SK-N-SH treated with all-trans-retinoic acid at 6 μM for 48 hours (cell line): ENCODE measurements at regions not wholly inside any gene's neighbourhood (a gene's known extent, or its start where the extent isn't known, plus 50 kb on each side); places are given as distances from the start of the nearest gene placed in this dataset.

Experiments used
- ATAC-seq: fragments of 200-7000 bp; cut with Tn5 transposase; 3 replicates; pipeline ENCODE4 v1.9.1; 2020; ENCODE audit warnings: mild to moderate bottlenecking, moderate library complexity
- ARNTL ChIP-seq: fragments of 450-650 bp; formaldehyde crosslinking; IDR thresholded peaks from 2 replicates; pipeline ENCODE4 v1.5.0; 2020; ENCODE audit warnings: low read depth, mild to moderate bottlenecking, moderate library complexity, borderline replicate concordance
- BACH2 ChIP-seq: fragments of 250-450 bp; sonication (Bioruptor Pico); IDR thresholded peaks from 2 replicates; pipeline ENCODE4 v1.9.0; 2021; ENCODE audit warnings: mild to moderate bottlenecking, borderline replicate concordance
- CSDC2 ChIP-seq: fragments of 250-450 bp; sonication (Bioruptor Pico); IDR thresholded peaks from 2 replicates; pipeline ENCODE4 v1.5.0; 2020; ENCODE audit warnings: mild to moderate bottlenecking, moderate library complexity
- ESRRG ChIP-seq: fragments of 250-450 bp; sonication (Bioruptor Pico); IDR thresholded peaks from 2 replicates; pipeline ENCODE4 v1.6.1; 2021; ENCODE audit warnings: mild to moderate bottlenecking
- GLIS3 ChIP-seq: fragments of 250-450 bp; sonication (Bioruptor Pico); IDR thresholded peaks from 2 replicates; pipeline ENCODE4 v1.5.0; 2020; ENCODE audit warnings: mild to moderate bottlenecking, moderate library complexity
- ISL1 ChIP-seq: fragments of 250-450 bp; sonication (Bioruptor Pico); IDR thresholded peaks from 2 replicates; pipeline ENCODE4 v2.1.2; 2022; ENCODE audit warnings: mild to moderate bottlenecking, moderate library complexity
- OSR1 ChIP-seq: fragments of 250-450 bp; sonication (Bioruptor Pico); IDR thresholded peaks from 2 replicates; pipeline ENCODE4 v1.8.0; 2022; ENCODE audit warnings: moderate library complexity, mild to moderate bottlenecking, inconsistent platforms
- PPARA ChIP-seq: fragments of 250-450 bp; sonication (Bioruptor Pico); IDR thresholded peaks from 2 replicates; pipeline ENCODE4 v1.5.0; 2020; ENCODE audit warnings: mild to moderate bottlenecking, borderline replicate concordance
- RARB ChIP-seq: fragments of 250-450 bp; sonication (Bioruptor Pico); IDR thresholded peaks from 2 replicates; pipeline ENCODE4 v1.8.0; 2021; ENCODE audit warnings: mild to moderate bottlenecking, moderate library complexity
- SNAI2 ChIP-seq: fragments of 250-450 bp; sonication (Bioruptor Pico); IDR thresholded peaks from 2 replicates; pipeline ENCODE4 v1.5.0; 2020; ENCODE audit warnings: mild to moderate bottlenecking, moderate library complexity
- TCF4 ChIP-seq: fragments of 250-450 bp; sonication (Bioruptor Pico); IDR thresholded peaks from 2 replicates; pipeline ENCODE4 v1.8.0; 2021; ENCODE audit warnings: mild to moderate bottlenecking, moderate library complexity, borderline replicate concordance
- TOX ChIP-seq: fragments of 250-450 bp; sonication (Bioruptor Pico); IDR thresholded peaks from 2 replicates; pipeline ENCODE4 v1.8.0; 2021; ENCODE audit warnings: mild to moderate bottlenecking, moderate library complexity, borderline replicate concordance
- ZC3H10 ChIP-seq: fragments of 250-450 bp; sonication (Bioruptor Pico); IDR thresholded peaks from 2 replicates; pipeline ENCODE4 v1.5.1; 2021; ENCODE audit warnings: mild to moderate bottlenecking, moderate library complexity
- ZFP3 ChIP-seq: fragments of 250-450 bp; sonication (Bioruptor Pico); IDR thresholded peaks from 2 replicates; pipeline ENCODE4 v1.5.0; 2020; ENCODE audit warnings: mild to moderate bottlenecking, moderate library complexity
- ZFP30 ChIP-seq: fragments of 450-650 bp; formaldehyde crosslinking; IDR thresholded peaks from 2 replicates; pipeline ENCODE4 v1.5.0; 2022; ENCODE audit warnings: mild to moderate bottlenecking, moderate library complexity
- ZNF565 ChIP-seq: fragments of 450-650 bp; formaldehyde crosslinking; conservative IDR thresholded peaks from 2 replicates; pipeline ENCODE4 v1.5.0; 2020; ENCODE audit warnings: low read depth, mild to moderate bottlenecking, moderate library complexity
- ZNF70 ChIP-seq: fragments of 450-650 bp; formaldehyde crosslinking; IDR thresholded peaks from 2 replicates; pipeline ENCODE4 v1.5.0; 2020; ENCODE audit warnings: mild to moderate bottlenecking, moderate library complexity
- ZNF8 ChIP-seq: fragments of 450-650 bp; formaldehyde crosslinking; IDR thresholded peaks from 2 replicates; pipeline ENCODE4 v1.5.0; 2020; ENCODE audit warnings: mild to moderate bottlenecking, moderate library complexity
- TF ChIP-seq, protein P1 (sequence below): fragments of 250-450 bp; sonication (Bioruptor Pico); IDR thresholded peaks from 2 replicates; pipeline ENCODE4 v1.8.0; 2021; ENCODE audit warnings: low read depth, mild to moderate bottlenecking, moderate library complexity, borderline replicate concordance
- TF ChIP-seq, protein P2 (sequence below): fragments of 250-450 bp; sonication (Bioruptor Pico); IDR thresholded peaks from 2 replicates; pipeline ENCODE4 v1.5.0; 2020; ENCODE audit warnings: mild to moderate bottlenecking, moderate library complexity
- TF ChIP-seq, protein P3 (sequence below): fragments of 250-450 bp; sonication (Bioruptor Pico); IDR thresholded peaks from 2 replicates; pipeline ENCODE4 v1.5.1; 2021; ENCODE audit warnings: mild to moderate bottlenecking, moderate library complexity
- TF ChIP-seq, protein P4 (sequence below): fragments of 250-450 bp; sonication (Bioruptor Pico); IDR thresholded peaks from 2 replicates; pipeline ENCODE4 v1.5.1; 2020; ENCODE audit warnings: low read depth, mild to moderate bottlenecking, moderate library complexity

DNA sequence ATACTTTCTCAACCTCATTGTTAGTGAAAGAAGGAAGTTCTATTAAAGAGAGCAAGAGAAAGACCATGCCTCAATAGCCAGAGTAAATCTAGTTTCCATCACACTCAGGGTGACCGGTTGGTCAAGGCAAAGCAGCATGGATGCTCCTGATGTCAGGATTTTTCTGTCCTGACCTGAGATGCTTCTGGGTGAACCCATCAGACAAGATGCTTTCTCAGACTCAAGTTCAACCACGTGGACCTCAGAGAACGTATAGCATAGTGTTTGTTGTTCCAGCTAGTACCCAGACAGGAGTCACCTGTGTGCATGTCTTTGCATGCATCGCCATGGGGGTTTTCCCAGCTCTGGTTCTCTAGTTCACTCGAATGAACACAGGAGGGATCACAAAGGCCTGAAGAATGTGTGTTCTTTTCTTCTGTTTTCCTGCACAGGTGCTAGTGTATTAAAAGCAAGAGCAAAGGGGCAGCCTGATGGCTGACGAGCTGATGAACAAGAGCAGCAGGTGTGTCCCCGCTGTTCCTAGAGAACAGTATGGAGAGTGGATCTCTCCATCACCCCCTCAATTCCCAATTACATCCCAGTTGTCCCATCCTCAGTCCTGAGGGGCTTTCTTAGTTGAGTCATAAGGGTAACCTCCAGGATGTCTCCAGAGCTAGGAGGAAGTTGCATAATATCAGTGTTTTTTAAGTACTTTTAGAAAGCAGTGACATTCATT, 110.5 kb upstream of the ENPP6 start:
- TF ChIP-seq OSR1 (CRISPR knock-in tag): no peak
- no peak for TF ChIP-seq ZNF565
- TF ChIP-seq, protein P1, sequence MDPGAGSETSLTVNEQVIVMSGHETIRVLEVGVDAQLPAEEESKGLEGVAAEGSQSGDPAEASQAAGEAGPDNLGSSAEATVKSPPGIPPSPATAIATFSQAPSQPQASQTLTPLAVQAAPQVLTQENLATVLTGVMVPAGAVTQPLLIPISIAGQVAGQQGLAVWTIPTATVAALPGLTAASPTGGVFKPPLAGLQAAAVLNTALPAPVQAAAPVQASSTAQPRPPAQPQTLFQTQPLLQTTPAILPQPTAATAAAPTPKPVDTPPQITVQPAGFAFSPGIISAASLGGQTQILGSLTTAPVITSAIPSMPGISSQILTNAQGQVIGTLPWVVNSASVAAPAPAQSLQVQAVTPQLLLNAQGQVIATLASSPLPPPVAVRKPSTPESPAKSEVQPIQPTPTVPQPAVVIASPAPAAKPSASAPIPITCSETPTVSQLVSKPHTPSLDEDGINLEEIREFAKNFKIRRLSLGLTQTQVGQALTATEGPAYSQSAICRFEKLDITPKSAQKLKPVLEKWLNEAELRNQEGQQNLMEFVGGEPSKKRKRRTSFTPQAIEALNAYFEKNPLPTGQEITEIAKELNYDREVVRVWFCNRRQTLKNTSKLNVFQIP: no peak
- TF ChIP-seq, all 23 proteins: peak for 0
- no peak for ATAC-seq

DNA sequence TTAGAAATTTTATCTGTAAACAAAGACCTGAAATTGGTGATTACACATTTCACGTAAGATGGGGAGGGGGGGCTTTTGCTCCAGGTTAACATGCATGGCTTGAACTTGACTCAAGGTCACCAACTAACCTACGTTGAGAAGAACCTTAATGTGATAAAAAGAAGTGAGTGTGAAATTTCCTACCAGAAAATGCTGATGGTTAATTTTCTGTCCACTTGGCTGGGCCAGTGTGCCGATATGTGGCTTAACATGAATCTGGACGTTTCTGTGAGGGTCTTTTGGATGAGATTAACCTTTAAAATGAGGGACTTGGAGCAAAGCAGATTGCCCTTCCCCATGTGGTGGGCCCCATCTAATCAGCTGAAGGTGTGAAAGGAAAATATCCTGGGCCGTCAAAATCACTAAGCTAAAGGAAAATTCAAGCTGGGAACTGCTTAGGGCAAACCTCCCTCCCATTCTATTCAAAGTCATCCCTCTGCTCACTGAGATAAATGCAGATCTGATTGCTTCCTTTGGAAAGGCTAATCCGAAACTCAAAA, 107.3 kb upstream of the ENPP6 start:
- TF ChIP-seq CSDC2 (CRISPR knock-in tag): no peak
- no peak for TF ChIP-seq ZNF70 (CRISPR knock-in tag)
- TF ChIP-seq BACH2 (CRISPR knock-in tag): no peak
- TF ChIP-seq, protein P2, sequence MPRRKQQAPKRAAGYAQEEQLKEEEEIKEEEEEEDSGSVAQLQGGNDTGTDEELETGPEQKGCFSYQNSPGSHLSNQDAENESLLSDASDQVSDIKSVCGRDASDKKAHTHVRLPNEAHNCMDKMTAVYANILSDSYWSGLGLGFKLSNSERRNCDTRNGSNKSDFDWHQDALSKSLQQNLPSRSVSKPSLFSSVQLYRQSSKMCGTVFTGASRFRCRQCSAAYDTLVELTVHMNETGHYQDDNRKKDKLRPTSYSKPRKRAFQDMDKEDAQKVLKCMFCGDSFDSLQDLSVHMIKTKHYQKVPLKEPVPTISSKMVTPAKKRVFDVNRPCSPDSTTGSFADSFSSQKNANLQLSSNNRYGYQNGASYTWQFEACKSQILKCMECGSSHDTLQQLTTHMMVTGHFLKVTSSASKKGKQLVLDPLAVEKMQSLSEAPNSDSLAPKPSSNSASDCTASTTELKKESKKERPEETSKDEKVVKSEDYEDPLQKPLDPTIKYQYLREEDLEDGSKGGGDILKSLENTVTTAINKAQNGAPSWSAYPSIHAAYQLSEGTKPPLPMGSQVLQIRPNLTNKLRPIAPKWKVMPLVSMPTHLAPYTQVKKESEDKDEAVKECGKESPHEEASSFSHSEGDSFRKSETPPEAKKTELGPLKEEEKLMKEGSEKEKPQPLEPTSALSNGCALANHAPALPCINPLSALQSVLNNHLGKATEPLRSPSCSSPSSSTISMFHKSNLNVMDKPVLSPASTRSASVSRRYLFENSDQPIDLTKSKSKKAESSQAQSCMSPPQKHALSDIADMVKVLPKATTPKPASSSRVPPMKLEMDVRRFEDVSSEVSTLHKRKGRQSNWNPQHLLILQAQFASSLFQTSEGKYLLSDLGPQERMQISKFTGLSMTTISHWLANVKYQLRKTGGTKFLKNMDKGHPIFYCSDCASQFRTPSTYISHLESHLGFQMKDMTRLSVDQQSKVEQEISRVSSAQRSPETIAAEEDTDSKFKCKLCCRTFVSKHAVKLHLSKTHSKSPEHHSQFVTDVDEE (CRISPR knock-in tag): no peak
- TF ChIP-seq RARB (CRISPR knock-in tag): no peak
- TF ChIP-seq ZFP3: no peak
- TF ChIP-seq ARNTL: no peak
- TF ChIP-seq ZNF8 (CRISPR knock-in tag): no peak
- TF ChIP-seq TOX: no peak
- ATAC-seq: no peak

DNA sequence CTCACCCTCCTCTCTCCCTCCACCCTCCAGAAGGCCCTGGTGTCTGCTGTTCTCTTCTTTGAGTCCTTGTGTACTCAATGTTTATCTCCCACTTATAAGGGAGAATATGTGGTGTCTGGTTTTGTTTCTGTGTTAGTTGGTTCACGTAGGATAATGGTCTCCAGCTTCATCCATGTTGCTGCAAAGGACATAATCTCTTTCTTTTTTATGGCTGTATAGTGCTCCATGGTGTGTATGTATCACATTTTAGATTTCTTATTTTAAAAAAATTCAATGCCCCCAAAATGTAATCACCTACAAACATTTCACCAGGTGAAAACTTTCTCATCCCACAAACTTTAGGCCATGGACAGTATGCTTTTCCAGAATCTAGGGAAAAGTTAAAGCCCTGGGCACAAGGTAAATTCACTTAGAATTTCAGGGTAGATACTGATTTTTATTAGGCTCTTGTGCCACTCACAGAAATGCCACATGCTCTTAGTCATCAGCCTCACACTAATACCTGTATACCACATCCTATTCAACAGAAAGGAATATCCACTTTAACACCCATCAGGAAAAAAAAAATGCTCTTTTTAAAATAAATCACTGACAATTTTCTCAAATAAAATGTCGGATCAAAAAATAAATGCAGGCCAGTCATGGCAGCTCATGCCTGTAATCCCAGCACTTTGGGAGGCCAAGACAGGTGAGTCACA, 104.8 kb upstream of the ENPP6 start:
- no peak for ATAC-seq
- TF ChIP-seq RARB (CRISPR knock-in tag) (no peak), BACH2 (CRISPR knock-in tag) (no peak), ARNTL (no peak), OSR1 (CRISPR knock-in tag) (no peak), TCF4 (CRISPR knock-in tag) (no peak), ZNF70 (CRISPR knock-in tag) (no peak), GLIS3 (CRISPR knock-in tag) (no peak), ISL1 (CRISPR knock-in tag) (no peak), SNAI2 (CRISPR knock-in tag) (no peak), ZC3H10 (CRISPR knock-in tag) (no peak), ZFP30 (no peak), PPARA (CRISPR knock-in tag) (no peak), TOX (no peak), ZFP3 (no peak), ESRRG (no peak), ZNF565 (no peak)
- TF ChIP-seq, protein P1: no peak
- TF ChIP-seq, protein P3, sequence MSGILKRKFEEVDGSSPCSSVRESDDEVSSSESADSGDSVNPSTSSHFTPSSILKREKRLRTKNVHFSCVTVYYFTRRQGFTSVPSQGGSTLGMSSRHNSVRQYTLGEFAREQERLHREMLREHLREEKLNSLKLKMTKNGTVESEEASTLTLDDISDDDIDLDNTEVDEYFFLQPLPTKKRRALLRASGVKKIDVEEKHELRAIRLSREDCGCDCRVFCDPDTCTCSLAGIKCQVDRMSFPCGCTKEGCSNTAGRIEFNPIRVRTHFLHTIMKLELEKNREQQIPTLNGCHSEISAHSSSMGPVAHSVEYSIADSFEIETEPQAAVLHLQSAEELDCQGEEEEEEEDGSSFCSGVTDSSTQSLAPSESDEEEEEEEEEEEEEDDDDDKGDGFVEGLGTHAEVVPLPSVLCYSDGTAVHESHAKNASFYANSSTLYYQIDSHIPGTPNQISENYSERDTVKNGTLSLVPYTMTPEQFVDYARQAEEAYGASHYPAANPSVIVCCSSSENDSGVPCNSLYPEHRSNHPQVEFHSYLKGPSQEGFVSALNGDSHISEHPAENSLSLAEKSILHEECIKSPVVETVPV: no peak
- TF ChIP-seq, protein P2 (CRISPR knock-in tag): no peak
- TF ChIP-seq, protein P4, sequence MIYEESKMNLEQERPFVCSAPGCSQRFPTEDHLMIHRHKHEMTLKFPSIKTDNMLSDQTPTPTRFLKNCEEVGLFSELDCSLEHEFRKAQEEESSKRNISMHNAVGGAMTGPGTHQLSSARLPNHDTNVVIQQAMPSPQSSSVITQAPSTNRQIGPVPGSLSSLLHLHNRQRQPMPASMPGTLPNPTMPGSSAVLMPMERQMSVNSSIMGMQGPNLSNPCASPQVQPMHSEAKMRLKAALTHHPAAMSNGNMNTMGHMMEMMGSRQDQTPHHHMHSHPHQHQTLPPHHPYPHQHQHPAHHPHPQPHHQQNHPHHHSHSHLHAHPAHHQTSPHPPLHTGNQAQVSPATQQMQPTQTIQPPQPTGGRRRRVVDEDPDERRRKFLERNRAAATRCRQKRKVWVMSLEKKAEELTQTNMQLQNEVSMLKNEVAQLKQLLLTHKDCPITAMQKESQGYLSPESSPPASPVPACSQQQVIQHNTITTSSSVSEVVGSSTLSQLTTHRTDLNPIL (CRISPR knock-in tag): no peak
